Erythroblast (primary cell): ENCODE measurements at regions not wholly inside any gene's neighbourhood (a gene's known extent, or its start where the extent isn't known, plus 50 kb on each side); places are given as distances from the start of the nearest gene placed in this dataset.

ENCODE experiments used
- GATA1 ChIP-seq: IDR thresholded peaks from 2 replicates; pipeline ENCODE4 v1.6.1; 2011; ENCODE audit warnings: low read depth, mild to moderate bottlenecking, control low read depth, low read length, moderate library complexity
- POLR2A ChIP-seq: IDR thresholded peaks from 2 replicates; pipeline ENCODE4 v1.6.1; 2011; ENCODE audit warnings: mild to moderate bottlenecking, low read length

DNA sequence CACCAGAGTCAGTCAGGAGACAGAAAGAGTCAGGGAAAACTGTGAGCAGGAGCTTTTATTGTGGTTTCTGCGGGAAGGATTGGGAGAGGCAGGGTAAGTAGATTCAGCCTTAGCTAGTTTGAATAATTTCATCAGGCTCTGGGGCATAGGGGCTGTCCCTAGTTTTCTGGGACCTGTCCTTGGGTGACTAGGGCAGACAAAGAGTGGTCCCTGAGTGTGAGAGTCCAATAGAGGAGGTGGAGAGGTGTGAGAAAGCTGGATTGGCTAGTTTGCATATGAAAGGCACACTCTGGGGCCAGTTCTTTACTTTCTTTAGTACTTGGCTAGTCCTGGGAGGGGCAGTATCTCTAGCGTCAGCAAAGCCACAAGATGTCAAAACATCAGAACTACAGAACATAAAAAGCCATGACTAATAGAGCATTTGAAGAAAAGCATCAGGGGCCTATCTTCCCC, 255.6 kb downstream of the HS3ST3A1 start:
- TF ChIP-seq POLR2A = no peak
- TF ChIP-seq GATA1 = no peak
